HL-60 (cell line): ENCODE measurements at regions not wholly inside any gene's neighbourhood (a gene's known extent, or its start where the extent isn't known, plus 50 kb on each side); places are given as distances from the start of the nearest gene placed in this dataset.

Experiments
- DNase-seq, 2 experiments: peaks; one replicate each; pipeline ENCODE4 v3.0.0-alpha.2; 2010 to 2020; ENCODE audit warnings: low read depth in 1 of 2, low spot score in 1 of 2
- H3K27ac ChIP-seq: fragments of 250-450 bp; sonication (Bioruptor Pico); replicated peaks from 2 replicates; pipeline ENCODE4 v1.5.1; 2020; ENCODE audit warnings: mild to moderate bottlenecking, moderate library complexity
- H3K27me3 ChIP-seq: fragments of 250-450 bp; sonication (Bioruptor Pico); 2 replicates; pipeline ENCODE4 v1.5.1; 2021; ENCODE audit warnings: mild to moderate bottlenecking, moderate library complexity; ENCODE audit not compliant: insufficient read depth, poor library complexity, severe bottlenecking
- H3K4me3 ChIP-seq: replicated peaks from 2 replicates; pipeline ENCODE4 v1.5.1; 2011; ENCODE audit warnings: mild to moderate bottlenecking, control low read depth, low read length; ENCODE audit not compliant: insufficient read depth
- GABPA ChIP-seq: IDR thresholded peaks from 2 replicates; pipeline ENCODE4 v1.6.1; 2012; ENCODE audit warnings: low read depth
- POLR2AphosphoS5 ChIP-seq: IDR thresholded peaks from 2 replicates; pipeline ENCODE4 v1.6.1; 2012; ENCODE audit warnings: low read depth
- SPI1 ChIP-seq: IDR thresholded peaks from 2 replicates; pipeline ENCODE4 v1.6.1; 2012; ENCODE audit warnings: low read depth, mild to moderate bottlenecking, borderline replicate concordance
- TF ChIP-seq, protein P1 (sequence below): IDR thresholded peaks from one replicate; pipeline ENCODE4 v1.5.1; 2011; ENCODE audit warnings: low read length, control low read depth, inconsistent platforms; ENCODE audit not compliant: insufficient read depth
- TF ChIP-seq, protein P2 (sequence below): IDR thresholded peaks from 2 replicates; pipeline ENCODE4 v1.6.1; 2012; ENCODE audit warnings: low read depth; ENCODE audit not compliant: insufficient replicate concordance

DNA sequence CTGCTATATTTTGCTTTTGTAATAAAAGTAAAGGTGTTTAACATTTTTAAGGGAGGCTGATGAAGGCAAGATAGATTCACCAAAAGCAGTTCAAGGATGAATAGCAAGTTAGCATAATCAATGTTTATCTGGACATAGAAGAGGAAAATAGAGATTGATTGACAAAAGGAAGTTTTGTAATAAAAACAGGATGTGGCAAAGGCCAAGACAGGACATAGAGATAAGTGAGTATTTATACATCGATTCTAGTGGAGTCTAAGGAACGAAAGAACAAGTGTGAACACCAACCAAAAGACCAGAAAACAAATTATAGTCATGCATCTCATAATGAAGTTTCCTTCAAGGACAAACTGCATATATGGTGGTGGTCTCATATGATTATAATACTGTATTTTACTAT is 123.8 kb downstream of the CCDC71L start:
- Histone ChIP-seq H3K27me3 (no peaks in the 10 kb centered on the region), H3K4me3 (no peak overlapping the region), H3K27ac (no peak overlapping the region)
- no peak for DNase-seq
- TF ChIP-seq, protein P1, sequence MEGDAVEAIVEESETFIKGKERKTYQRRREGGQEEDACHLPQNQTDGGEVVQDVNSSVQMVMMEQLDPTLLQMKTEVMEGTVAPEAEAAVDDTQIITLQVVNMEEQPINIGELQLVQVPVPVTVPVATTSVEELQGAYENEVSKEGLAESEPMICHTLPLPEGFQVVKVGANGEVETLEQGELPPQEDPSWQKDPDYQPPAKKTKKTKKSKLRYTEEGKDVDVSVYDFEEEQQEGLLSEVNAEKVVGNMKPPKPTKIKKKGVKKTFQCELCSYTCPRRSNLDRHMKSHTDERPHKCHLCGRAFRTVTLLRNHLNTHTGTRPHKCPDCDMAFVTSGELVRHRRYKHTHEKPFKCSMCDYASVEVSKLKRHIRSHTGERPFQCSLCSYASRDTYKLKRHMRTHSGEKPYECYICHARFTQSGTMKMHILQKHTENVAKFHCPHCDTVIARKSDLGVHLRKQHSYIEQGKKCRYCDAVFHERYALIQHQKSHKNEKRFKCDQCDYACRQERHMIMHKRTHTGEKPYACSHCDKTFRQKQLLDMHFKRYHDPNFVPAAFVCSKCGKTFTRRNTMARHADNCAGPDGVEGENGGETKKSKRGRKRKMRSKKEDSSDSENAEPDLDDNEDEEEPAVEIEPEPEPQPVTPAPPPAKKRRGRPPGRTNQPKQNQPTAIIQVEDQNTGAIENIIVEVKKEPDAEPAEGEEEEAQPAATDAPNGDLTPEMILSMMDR, result no peak
- TF ChIP-seq GABPA, result no peak
- TF ChIP-seq, protein P2, sequence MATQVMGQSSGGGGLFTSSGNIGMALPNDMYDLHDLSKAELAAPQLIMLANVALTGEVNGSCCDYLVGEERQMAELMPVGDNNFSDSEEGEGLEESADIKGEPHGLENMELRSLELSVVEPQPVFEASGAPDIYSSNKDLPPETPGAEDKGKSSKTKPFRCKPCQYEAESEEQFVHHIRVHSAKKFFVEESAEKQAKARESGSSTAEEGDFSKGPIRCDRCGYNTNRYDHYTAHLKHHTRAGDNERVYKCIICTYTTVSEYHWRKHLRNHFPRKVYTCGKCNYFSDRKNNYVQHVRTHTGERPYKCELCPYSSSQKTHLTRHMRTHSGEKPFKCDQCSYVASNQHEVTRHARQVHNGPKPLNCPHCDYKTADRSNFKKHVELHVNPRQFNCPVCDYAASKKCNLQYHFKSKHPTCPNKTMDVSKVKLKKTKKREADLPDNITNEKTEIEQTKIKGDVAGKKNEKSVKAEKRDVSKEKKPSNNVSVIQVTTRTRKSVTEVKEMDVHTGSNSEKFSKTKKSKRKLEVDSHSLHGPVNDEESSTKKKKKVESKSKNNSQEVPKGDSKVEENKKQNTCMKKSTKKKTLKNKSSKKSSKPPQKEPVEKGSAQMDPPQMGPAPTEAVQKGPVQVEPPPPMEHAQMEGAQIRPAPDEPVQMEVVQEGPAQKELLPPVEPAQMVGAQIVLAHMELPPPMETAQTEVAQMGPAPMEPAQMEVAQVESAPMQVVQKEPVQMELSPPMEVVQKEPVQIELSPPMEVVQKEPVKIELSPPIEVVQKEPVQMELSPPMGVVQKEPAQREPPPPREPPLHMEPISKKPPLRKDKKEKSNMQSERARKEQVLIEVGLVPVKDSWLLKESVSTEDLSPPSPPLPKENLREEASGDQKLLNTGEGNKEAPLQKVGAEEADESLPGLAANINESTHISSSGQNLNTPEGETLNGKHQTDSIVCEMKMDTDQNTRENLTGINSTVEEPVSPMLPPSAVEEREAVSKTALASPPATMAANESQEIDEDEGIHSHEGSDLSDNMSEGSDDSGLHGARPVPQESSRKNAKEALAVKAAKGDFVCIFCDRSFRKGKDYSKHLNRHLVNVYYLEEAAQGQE, result no peak
- no peak for TF ChIP-seq POLR2AphosphoS5
- no peak for TF ChIP-seq SPI1

DNA sequence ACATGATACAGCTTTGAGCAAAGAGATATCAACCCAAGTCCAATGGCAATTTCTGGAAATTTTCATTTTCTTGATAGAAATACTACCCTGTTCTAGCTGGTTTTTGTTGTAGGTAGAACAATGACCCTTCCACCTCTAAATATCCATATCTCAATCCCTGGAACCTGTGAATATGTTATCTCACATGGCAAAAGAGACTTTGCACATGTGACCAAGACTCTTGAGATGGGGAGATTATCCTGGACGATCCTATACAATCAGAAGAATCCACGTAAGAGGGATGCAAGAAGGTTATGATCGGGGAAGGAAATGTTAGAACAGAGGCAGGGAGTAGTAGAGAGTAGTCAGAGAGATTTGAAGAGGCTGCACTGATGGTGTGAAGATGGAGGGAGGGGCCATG is 124.9 kb downstream of the CCDC71L start:
- Histone ChIP-seq H3K4me3 (no peak overlapping the region), H3K27me3 (no peaks in the 10 kb centered on the region), H3K27ac (no peak overlapping the region)
- no peak for DNase-seq
- no peak for TF ChIP-seq POLR2AphosphoS5
- TF ChIP-seq, protein P2, result no peak

DNA sequence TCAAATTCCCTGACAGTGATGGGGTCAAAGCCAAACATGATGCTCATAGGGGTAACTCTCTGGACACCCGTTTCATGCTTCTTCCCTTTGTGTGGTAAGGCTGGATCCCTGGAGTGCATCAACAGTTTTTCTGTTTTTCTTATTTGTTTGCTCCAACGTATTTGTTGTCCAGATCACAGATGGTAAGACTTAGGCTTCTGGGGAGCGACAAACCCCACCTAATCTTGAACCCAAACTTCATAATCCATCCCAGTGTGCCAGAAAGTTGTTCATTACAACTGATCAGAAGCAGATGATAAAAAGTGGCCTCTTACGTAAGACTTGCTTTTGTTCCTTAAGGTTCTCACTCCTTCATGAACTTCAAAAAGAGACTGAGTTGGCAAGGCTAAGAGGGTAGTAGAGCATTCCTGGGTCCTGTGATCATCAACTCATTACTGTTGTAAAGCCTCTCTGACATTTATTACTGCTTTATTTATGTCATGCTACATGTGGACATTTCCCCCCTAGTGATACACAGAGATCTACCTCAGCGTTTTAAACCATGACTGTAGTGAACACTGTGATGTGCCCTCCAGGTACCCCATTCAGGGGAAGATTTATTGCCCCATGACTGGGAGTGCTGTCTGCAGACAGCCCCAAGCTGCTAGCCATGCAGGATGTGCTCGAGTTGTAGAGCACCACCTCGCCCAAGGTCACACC is 125.6 kb downstream of the CCDC71L start:
- TF ChIP-seq, protein P1, result no peak
- no peak for TF ChIP-seq POLR2AphosphoS5
- TF ChIP-seq SPI1, result no peak
- TF ChIP-seq, protein P2, result no peak
- no peak for TF ChIP-seq GABPA
- no peaks in the 10 kb centered on the region for H3K27me3 ChIP-seq
- H3K4me3 ChIP-seq, result no peak overlapping the region
- H3K27ac ChIP-seq, result no peak overlapping the region
- no peak for DNase-seq
